CD14-positive monocyte (primary cell): ENCODE measurements at regions not wholly inside any gene's neighbourhood (a gene's known extent, or its start where the extent isn't known, plus 50 kb on each side); places are given as distances from the start of the nearest gene placed in this dataset.

ENCODE experiments used
- DNase-seq, 3 donors: peaks; one replicate each; pipeline ENCODE4 v3.0.0-alpha.2; 2011 to 2022
- H2AFZ ChIP-seq: 2 replicates; pipeline ENCODE4 v1.6.0; 2012; ENCODE audit warnings: mild to moderate bottlenecking, low read depth, low read length, inconsistent platforms; ENCODE audit not compliant: insufficient read depth, poor library complexity, severe bottlenecking
- H3K27ac ChIP-seq, 2 donors: 1 replicate in 1 of 2; 2 replicates in 1 of 2; pipeline ENCODE4 v1.5.1; 2012 to 2013; ENCODE audit warnings: low read length in 2 of 2, control low read depth in 1 of 2, inconsistent platforms in 1 of 2, low read depth in 1 of 2, mild to moderate bottlenecking in 1 of 2
- H3K27me3 ChIP-seq, 2 donors: one replicate each; pipeline versions ENCODE4 v1.6.0 to v1.6.1; 2011 to 2013; ENCODE audit warnings: low read length in 2 of 2; ENCODE audit not compliant: control insufficient read depth in 2 of 2, insufficient read depth in 2 of 2
- H3K36me3 ChIP-seq, 2 donors: replicated peaks in 1 of 2; 1 replicate in 1 of 2; 2 replicates in 1 of 2; pipeline versions ENCODE4 v1.5.1 to v1.6.1; 2012 to 2013; ENCODE audit warnings: low read length in 2 of 2, control low read depth in 1 of 2, inconsistent platforms in 1 of 2, mild to moderate bottlenecking in 1 of 2; ENCODE audit not compliant: insufficient read depth in 2 of 2, control insufficient read depth in 1 of 2
- H3K4me1 ChIP-seq, 2 donors: 1 replicate in 1 of 2; 2 replicates in 1 of 2; pipeline versions ENCODE4 v1.5.1 to v1.6.1; 2012 to 2013; ENCODE audit warnings: low read length in 2 of 2, control low read depth in 1 of 2, inconsistent platforms in 1 of 2, mild to moderate bottlenecking in 1 of 2, moderate library complexity in 1 of 2; ENCODE audit not compliant: insufficient read depth in 2 of 2, control insufficient read depth in 1 of 2
- H3K4me2 ChIP-seq: replicated peaks from 2 replicates; pipeline ENCODE3; 2012; ENCODE audit warnings: low read length, moderate library complexity, mild to moderate bottlenecking; ENCODE audit not compliant: poor library complexity, severe bottlenecking; ENCODE audit errors: extremely low read depth
- H3K4me3 ChIP-seq, 3 experiments: fragments of 200-600 bp in 1 of 3; sonication (generic) in 1 of 3; replicated peaks in 1 of 3; 1 replicate in 2 of 3; 2 replicates in 1 of 3; pipeline ENCODE4 v1.5.1; 2011 to 2013; ENCODE audit warnings: low read length in 3 of 3, mild to moderate bottlenecking in 3 of 3, control low read depth in 2 of 3, low read depth in 2 of 3, inconsistent platforms in 1 of 3, moderate library complexity in 1 of 3
- H3K79me2 ChIP-seq: 2 replicates; pipeline ENCODE4 v1.6.0; 2012; ENCODE audit warnings: mild to moderate bottlenecking, control low read depth, inconsistent platforms, low read length, moderate library complexity; ENCODE audit not compliant: insufficient read depth
- H3K9ac ChIP-seq: 2 replicates; pipeline ENCODE4 v1.6.0; 2017; ENCODE audit warnings: low read length, mild to moderate bottlenecking; ENCODE audit not compliant: insufficient read depth, poor library complexity, severe bottlenecking
- H3K9me3 ChIP-seq, 2 donors: replicated peaks in 1 of 2; 1 replicate in 1 of 2; 2 replicates in 1 of 2; pipeline versions ENCODE4 v1.5.1 to v1.6.1; 2012 to 2013; ENCODE audit warnings: low read length in 2 of 2, control low read depth in 1 of 2; ENCODE audit not compliant: control insufficient read depth in 1 of 2, insufficient read depth in 1 of 2
- H4K20me1 ChIP-seq: 2 replicates; pipeline ENCODE4 v1.6.0; 2012; ENCODE audit warnings: mild to moderate bottlenecking, low read length, control low read depth, moderate library complexity; ENCODE audit not compliant: insufficient read depth
- H3K27ac Mint-ChIP-seq, 7 donors: one replicate each; pipeline ENCODE4 v1.8.0; 2020; ENCODE audit warnings: mild to moderate bottlenecking in 7 of 7, mixed read lengths in 7 of 7, moderate library complexity in 6 of 7, inconsistent platforms in 2 of 7
- H3K27me3 Mint-ChIP-seq, 3 donors: one replicate each; pipeline ENCODE4 v1.8.0; 2021 to 2022; ENCODE audit warnings: low read depth in 3 of 3, mild to moderate bottlenecking in 3 of 3, mixed read lengths in 3 of 3, moderate library complexity in 3 of 3, inconsistent platforms in 1 of 3
- H3K36me3 Mint-ChIP-seq, 2 donors: one replicate each; pipeline ENCODE4 v1.8.0; 2020; ENCODE audit warnings: mixed read lengths in 2 of 2, inconsistent platforms in 1 of 2, mild to moderate bottlenecking in 1 of 2
- H3K4me1 Mint-ChIP-seq: one replicate; pipeline ENCODE4 v1.8.0; 2020; ENCODE audit warnings: mild to moderate bottlenecking, mixed read lengths
- H3K4me3 Mint-ChIP-seq, 2 donors: one replicate each; pipeline ENCODE4 v1.8.0; 2020; ENCODE audit warnings: mild to moderate bottlenecking in 2 of 2, mixed read lengths in 2 of 2, moderate library complexity in 1 of 2
- H3K9me3 Mint-ChIP-seq, 7 donors: one replicate each; pipeline ENCODE4 v1.8.0; 2020 to 2022; ENCODE audit warnings: mixed read lengths in 7 of 7, mild to moderate bottlenecking in 6 of 7, moderate library complexity in 6 of 7, inconsistent platforms in 2 of 7
- WGBS: methylation state at CpG from one replicate; pipeline ENCODE4 v1.1.5; 2013; ENCODE audit warnings: missing lambda C conversion rate; ENCODE audit not compliant: insufficient coverage; 5-methylcytosine and 5-hydroxymethylcytosine counted together
- intact Hi-C, 2 donors: fragments of 100-400 bp; cut with micrococcal nuclease; formaldehyde crosslinking; loops; one replicate each; pipeline versions ENCODE4 v1.15.0 to v1.15.1; 2023
- TF ChIP-seq, protein P1 (sequence below): fragments of 200-600 bp; IDR thresholded peaks from one replicate; pipeline ENCODE4 v1.8.0; 2022; ENCODE audit warnings: antibody characterized with exemption, mild to moderate bottlenecking

DNA sequence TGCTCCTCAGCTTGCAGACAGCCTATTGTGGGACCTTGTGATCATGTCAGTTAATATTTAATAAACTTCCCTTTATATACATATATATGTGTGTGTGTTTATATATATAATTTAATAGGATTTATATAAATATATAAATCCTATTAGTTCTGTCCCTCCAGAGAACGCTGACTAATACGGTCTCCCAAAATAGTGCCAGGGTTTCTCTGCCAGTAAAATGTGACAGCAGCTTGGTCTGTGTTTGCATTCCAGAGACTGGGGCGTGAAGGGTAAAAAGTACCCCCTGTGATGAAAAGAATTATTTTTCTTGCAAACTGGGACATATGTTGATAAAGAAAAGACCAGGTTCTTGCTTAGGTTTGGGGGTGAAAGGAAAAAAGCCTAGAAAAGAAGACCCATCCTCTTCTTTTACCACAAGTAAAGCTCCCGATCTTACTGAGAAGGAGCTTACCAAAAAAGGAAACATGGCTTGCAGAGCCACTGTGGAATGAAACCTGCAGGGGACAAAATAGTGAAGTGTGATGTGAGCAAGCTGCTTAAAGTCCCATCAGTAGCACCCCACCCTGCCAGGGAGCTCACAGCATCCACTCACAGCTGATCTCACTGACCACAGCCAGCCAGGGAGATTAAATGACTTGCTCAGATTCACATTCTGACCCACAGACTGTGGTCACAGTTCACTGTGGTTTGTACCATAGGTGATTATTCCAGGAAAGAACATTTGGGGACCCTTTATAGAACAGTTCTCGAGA is 110.9 kb upstream of the RMP24 start:
- no peaks in the 10 kb centered on the region for H3K36me3 ChIP-seq
- H3K9me3 Mint-ChIP-seq: peaks cover 0 to 6% (median 0%) of the 10 kb centered on the region in 7 donors
- WGBS: 75% methylated on average over 1 of the region's 5 CpGs

DNA sequence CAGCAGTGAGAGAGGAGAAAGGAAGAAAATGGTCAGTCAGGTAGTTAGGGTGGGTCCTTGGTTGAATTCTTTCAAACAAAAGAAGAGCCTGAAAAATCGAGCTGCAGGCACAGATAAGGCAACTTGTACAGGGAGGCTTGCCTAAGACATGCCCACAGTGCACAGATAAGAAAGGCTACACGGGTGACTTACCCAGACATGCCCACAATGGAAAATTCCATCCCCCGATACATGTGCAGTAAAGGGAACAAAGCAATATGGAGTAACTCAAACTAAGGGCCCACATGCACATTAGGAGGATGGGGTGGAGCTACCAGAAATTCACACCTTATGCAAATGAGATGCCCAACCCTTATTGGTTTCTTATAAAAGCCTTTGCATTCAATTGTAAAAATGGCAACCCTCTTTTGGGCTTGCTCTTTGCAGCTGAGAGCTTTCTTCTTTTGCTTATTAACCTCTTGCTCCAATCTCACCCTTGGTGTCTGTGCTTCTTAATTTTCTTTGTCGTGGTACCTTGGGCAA is 110.3 kb upstream of the RMP24 start:
- no peaks in the 10 kb centered on the region for H3K4me1 ChIP-seq
- H3K79me2 ChIP-seq: no peaks in the 10 kb centered on the region
- H3K36me3 Mint-ChIP-seq: no peaks in the 10 kb centered on the region
- H3K27me3 ChIP-seq: no peaks in the 10 kb centered on the region
- H4K20me1 ChIP-seq: no peaks in the 10 kb centered on the region
- H3K36me3 ChIP-seq: no peaks in the 10 kb centered on the region
- peaks cover 0 to 4% (median 0%) of the 10 kb centered on the region in 7 donors for H3K9me3 Mint-ChIP-seq
- H3K4me3 ChIP-seq: no peak overlapping the region
- no peak overlapping the region for H3K27ac ChIP-seq
- no peak overlapping the region for H3K27ac Mint-ChIP-seq
- TF ChIP-seq, protein P1, sequence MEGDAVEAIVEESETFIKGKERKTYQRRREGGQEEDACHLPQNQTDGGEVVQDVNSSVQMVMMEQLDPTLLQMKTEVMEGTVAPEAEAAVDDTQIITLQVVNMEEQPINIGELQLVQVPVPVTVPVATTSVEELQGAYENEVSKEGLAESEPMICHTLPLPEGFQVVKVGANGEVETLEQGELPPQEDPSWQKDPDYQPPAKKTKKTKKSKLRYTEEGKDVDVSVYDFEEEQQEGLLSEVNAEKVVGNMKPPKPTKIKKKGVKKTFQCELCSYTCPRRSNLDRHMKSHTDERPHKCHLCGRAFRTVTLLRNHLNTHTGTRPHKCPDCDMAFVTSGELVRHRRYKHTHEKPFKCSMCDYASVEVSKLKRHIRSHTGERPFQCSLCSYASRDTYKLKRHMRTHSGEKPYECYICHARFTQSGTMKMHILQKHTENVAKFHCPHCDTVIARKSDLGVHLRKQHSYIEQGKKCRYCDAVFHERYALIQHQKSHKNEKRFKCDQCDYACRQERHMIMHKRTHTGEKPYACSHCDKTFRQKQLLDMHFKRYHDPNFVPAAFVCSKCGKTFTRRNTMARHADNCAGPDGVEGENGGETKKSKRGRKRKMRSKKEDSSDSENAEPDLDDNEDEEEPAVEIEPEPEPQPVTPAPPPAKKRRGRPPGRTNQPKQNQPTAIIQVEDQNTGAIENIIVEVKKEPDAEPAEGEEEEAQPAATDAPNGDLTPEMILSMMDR: no peak
- no peak for DNase-seq
- no peak overlapping the region for H3K4me2 ChIP-seq
- intact Hi-C loops: no loop called here
- 81% methylated on average over 2 of the region's 4 CpGs for WGBS
- H2AFZ ChIP-seq: no peak overlapping the region
- no peaks in the 10 kb centered on the region for H3K4me1 Mint-ChIP-seq
- no peaks in the 10 kb centered on the region for H3K9me3 ChIP-seq
- H3K9ac ChIP-seq: no peak overlapping the region
- H3K4me3 Mint-ChIP-seq: no peak overlapping the region
- H3K27me3 Mint-ChIP-seq: peaks cover 0 to 2% (median 0%) of the 10 kb centered on the region in 3 donors

More for the DNA sequence above, 110.9 kb upstream of the RMP24 start:
- Mint-ChIP-seq H3K4me3 (no peak overlapping the region), H3K27me3 (peaks cover 0 to 2% (median 0%) of the 10 kb centered on the region in 3 donors), H3K27ac (peak overlapping the region in 1 of 7 donors; percentile 17), H3K36me3 (no peaks in the 10 kb centered on the region), H3K4me1 (no peaks in the 10 kb centered on the region)
- Histone ChIP-seq H4K20me1 (no peaks in the 10 kb centered on the region), H3K27ac (no peak overlapping the region), H3K79me2 (no peaks in the 10 kb centered on the region), H3K27me3 (no peaks in the 10 kb centered on the region), H3K4me2 (no peak overlapping the region), H3K4me3 (no peak overlapping the region), H2AFZ (no peak overlapping the region), H3K9me3 (no peaks in the 10 kb centered on the region), H3K4me1 (no peaks in the 10 kb centered on the region), H3K9ac (no peak overlapping the region)
- no peak for DNase-seq
- intact Hi-C loops: no loop called here
- TF ChIP-seq, protein P1: no peak
